HCT116 (cell line): ENCODE measurements at regions not wholly inside any gene's neighbourhood (a gene's known extent, or its start where the extent isn't known, plus 50 kb on each side); places are given as distances from the start of the nearest gene placed in this dataset.

ENCODE experiments used
- ATAC-seq: fragments of 200-7000 bp; cut with Tn5 transposase; 2 replicates; pipeline ENCODE4 v1.9.1; 2020; ENCODE audit warnings: mild to moderate bottlenecking, moderate library complexity
- BruUV-seq: library from RNA; stranded (reverse); fragments of 400-500 nt; replicated peaks from 2 replicates; lab custom pipeline; 2021; lab: Mats Ljungman, UMichigan
- CTCF ChIA-PET: fragments of 300-600 bp; sonication (Branson Sonifier 250); formaldehyde crosslinking; loops from one replicate; lab custom pipeline; 2021; ENCODE audit warnings: antibody characterized with exemption; lab: Charles Lee
- POLR2A ChIA-PET: fragments of 300-600, 350-600 bp; sonication (Branson Sonifier 250); formaldehyde crosslinking; loops from one replicate; lab custom pipeline; 2021; ENCODE audit warnings: antibody characterized with exemption; lab: Charles Lee
- RAD21 ChIA-PET, 2 experiments: fragments of 300-600 bp; sonication (Branson Sonifier 250); formaldehyde crosslinking; loops; one replicate each; lab custom pipeline; 2023; ENCODE audit warnings: low total read pairs in 2 of 2; ENCODE audit not compliant: uncharacterized antibody in 2 of 2, unreplicated experiment in 2 of 2, low non-redundant PET in 1 of 2; lab: Charles Lee
- DNase-seq: peaks from one replicate; pipeline ENCODE4 v3.0.0-alpha.2; 2010; ENCODE audit warnings: low read depth, low spot score
- H2AFZ ChIP-seq: fragments of 200-600 bp; shearing (Covaris generic), sonication (generic); 2 replicates; pipeline ENCODE4 v1.6.1; 2017; ENCODE audit warnings: low read depth, mixed run types, mixed read lengths, antibody characterized with exemption, low read length; ENCODE audit not compliant: poor library complexity, severe bottlenecking
- H3K27ac ChIP-seq: 2 replicates; pipeline ENCODE4 v1.5.1; 2012; ENCODE audit warnings: low read depth, low read length
- H3K27me3 ChIP-seq: fragments of 200-600 bp; sonication (generic); 2 replicates; pipeline ENCODE4 v1.6.1; 2016; ENCODE audit warnings: mixed run types, low read length, mixed read lengths; ENCODE audit not compliant: insufficient read depth
- H3K36me3 ChIP-seq, 2 experiments: fragments of 200-500 bp in 1 of 2; fragments of 200-600 bp in 1 of 2; sonication (Bioruptor generic) in 1 of 2; sonication (generic) in 1 of 2; 2 replicates each; pipeline versions ENCODE4 v1.5.1 to v1.6.1; 2014 to 2016; ENCODE audit warnings: low read length in 2 of 2, inconsistent platforms in 1 of 2, mixed read lengths in 1 of 2, mixed run types in 1 of 2; ENCODE audit not compliant: insufficient read depth in 2 of 2, control insufficient read depth in 1 of 2
- H3K4me1 ChIP-seq, 2 experiments: fragments of 200-600 bp in 1 of 2; sonication (generic) in 1 of 2; 2 replicates each; pipeline versions ENCODE4 v1.5.1 to v1.6.1; 2012 to 2017; ENCODE audit warnings: low read length in 2 of 2, inconsistent platforms in 1 of 2, mild to moderate bottlenecking in 1 of 2, mixed read lengths in 1 of 2, mixed run types in 1 of 2, moderate library complexity in 1 of 2; ENCODE audit not compliant: insufficient read depth in 2 of 2, control insufficient read depth in 1 of 2
- H3K4me2 ChIP-seq: fragments of 200-600 bp; sonication (generic); 2 replicates; pipeline ENCODE4 v1.6.1; 2017; ENCODE audit warnings: mixed run types, low read length, mixed read lengths
- H3K4me3 ChIP-seq, 2 experiments: fragments of 200-600 bp in 1 of 2; sonication (generic) in 1 of 2; replicated peaks in 1 of 2; 2 replicates each; pipeline ENCODE4 v1.5.1; 2011 to 2016; ENCODE audit warnings: low read length in 2 of 2, control low read depth in 1 of 2, low read depth in 1 of 2, mild to moderate bottlenecking in 1 of 2, mixed read lengths in 1 of 2, mixed run types in 1 of 2
- H3K79me2 ChIP-seq: fragments of 200-600 bp; sonication (generic); 2 replicates; pipeline ENCODE4 v1.6.1; 2017; ENCODE audit warnings: mild to moderate bottlenecking, mixed run types, low read length, moderate library complexity, mixed read lengths; ENCODE audit not compliant: insufficient read depth
- H3K9ac ChIP-seq: fragments of 200-600 bp; sonication (generic); 2 replicates; pipeline ENCODE4 v1.6.1; 2016; ENCODE audit warnings: low read length, mixed read lengths
- H3K9me2 ChIP-seq: fragments of 200-600 bp; sonication (generic), shearing (Covaris generic); 2 replicates; pipeline ENCODE4 v1.6.1; 2017; ENCODE audit warnings: mixed run types, mild to moderate bottlenecking, moderate library complexity; ENCODE audit not compliant: insufficient read depth
- H3K9me3 ChIP-seq, 2 experiments: fragments of 200-500 bp in 1 of 2; fragments of 200-600 bp in 1 of 2; sonication (Bioruptor generic) in 1 of 2; sonication (generic) in 1 of 2; 2 replicates each; pipeline ENCODE4 v1.6.1; 2014 to 2017; ENCODE audit warnings: low read length in 2 of 2, mixed read lengths in 2 of 2, inconsistent platforms in 1 of 2, low read depth in 1 of 2, mild to moderate bottlenecking in 1 of 2, mixed run types in 1 of 2, moderate library complexity in 1 of 2; ENCODE audit not compliant: control insufficient read depth in 1 of 2, insufficient read depth in 1 of 2
- H4K20me1 ChIP-seq: fragments of 200-600 bp; sonication (generic), shearing (Covaris generic); 2 replicates; pipeline ENCODE4 v1.6.1; 2017; ENCODE audit warnings: mixed run types, mild to moderate bottlenecking, moderate library complexity; ENCODE audit not compliant: insufficient read depth
- CBX3 ChIP-seq: IDR thresholded peaks from 2 replicates; pipeline ENCODE4 v1.6.1; 2012; ENCODE audit warnings: low read depth
- CEBPB ChIP-seq: IDR thresholded peaks from 2 replicates; pipeline ENCODE4 v1.6.1; 2012; ENCODE audit warnings: low read depth
- CTCF ChIP-seq, 3 experiments: fragments of 200-600 bp in 1 of 3; sonication (generic) in 1 of 3; IDR thresholded peaks in 2 of 3; conservative IDR thresholded peaks in 1 of 3; 2 replicates each; pipeline ENCODE4 v1.5.1; 2012 to 2017; ENCODE audit warnings: low read depth in 2 of 3, low read length in 2 of 3, antibody characterized with exemption in 1 of 3, borderline replicate concordance in 1 of 3, control low read depth in 1 of 3, mild to moderate bottlenecking in 1 of 3, mixed read lengths in 1 of 3, mixed run types in 1 of 3, moderate library complexity in 1 of 3; ENCODE audit not compliant: insufficient read depth in 1 of 3
- FOSL1 ChIP-seq: IDR thresholded peaks from 2 replicates; pipeline ENCODE4 v1.6.1; 2012; ENCODE audit warnings: low read depth
- MAX ChIP-seq: IDR thresholded peaks from 2 replicates; pipeline ENCODE4 v1.6.1; 2012
- POLR2A ChIP-seq: IDR thresholded peaks from 2 replicates; pipeline ENCODE4 v1.7.0; 2011; ENCODE audit warnings: borderline replicate concordance; ENCODE audit not compliant: insufficient read depth, insufficient read length; ENCODE audit errors: extremely low read depth
- SRF ChIP-seq: IDR thresholded peaks from 2 replicates; pipeline ENCODE4 v1.6.1; 2012; ENCODE audit warnings: low read depth
- YY1 ChIP-seq: IDR thresholded peaks from 2 replicates; pipeline ENCODE4 v1.6.1; 2011; ENCODE audit warnings: low read length, low read depth, moderate library complexity, mild to moderate bottlenecking; ENCODE audit not compliant: insufficient replicate concordance; ENCODE audit errors: extremely low read depth
- ZNF274 ChIP-seq: fragments of 200-500 bp; sonication (Bioruptor generic); IDR thresholded peaks from 2 replicates; pipeline ENCODE4 v1.6.1; 2014; ENCODE audit warnings: mild to moderate bottlenecking, low read depth, low read length, inconsistent platforms
- intact Hi-C: fragments of 100-400 bp; cut with micrococcal nuclease; formaldehyde crosslinking; loops from 2 replicates; pipeline ENCODE4 v1.10.0; 2022

DNA sequence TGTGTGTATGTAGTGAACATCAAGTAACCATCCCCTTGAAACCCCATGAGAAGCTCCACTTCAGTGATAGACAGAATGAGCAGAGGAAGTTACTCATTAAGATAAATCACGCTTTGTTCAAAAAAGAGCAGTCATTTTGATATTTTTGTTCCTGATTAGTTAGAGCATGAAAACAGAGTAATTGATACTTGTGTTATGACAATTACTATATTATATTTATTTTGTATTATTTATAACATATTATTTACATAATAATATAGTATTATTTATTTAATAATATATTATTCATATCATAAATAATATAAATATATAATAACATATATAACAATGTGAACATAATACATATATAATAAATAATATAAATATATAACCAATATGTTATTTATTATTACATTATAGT lies 580.9 kb downstream of the SOX5 start (continued):
- TF ChIP-seq CTCF (IDR thresholded peaks at IDR 0.05 in 2 of 3, conservative IDR thresholded peaks at IDR 0.05 in 1 of 3; ENCODE audit: borderline replicate concordance in 1 of 3, insufficient read depth in 1 of 3, low read depth in 2 of 3, low read length in 2 of 3): no peak
- no peak for TF ChIP-seq MAX

- intact Hi-C loops: no loop called here
- TF ChIP-seq ZNF274: no peak
- no peak for TF ChIP-seq SRF
- TF ChIP-seq CTCF (IDR thresholded peaks at IDR 0.05 in 2 of 3, conservative IDR thresholded peaks at IDR 0.05 in 1 of 3; ENCODE audit: borderline replicate concordance in 1 of 3, insufficient read depth in 1 of 3, low read depth in 2 of 3, low read length in 2 of 3): no peak
- TF ChIP-seq POLR2A: no peak
- no peak for TF ChIP-seq YY1
- no peak for TF ChIP-seq FOSL1
- no peak for TF ChIP-seq CBX3
- no peak for TF ChIP-seq CEBPB
- H3K27me3 ChIP-seq: no peaks in the 10 kb centered on the region
- ATAC-seq (no peak), DNase-seq (no peak)
- peaks cover 9 to 24% of the 10 kb centered on the region in 2 experiments; a peak in 3 of 4 replicates for H3K9me3 ChIP-seq
- CTCF ChIA-PET: no interaction called here
- H4K20me1 ChIP-seq: no peaks in the 10 kb centered on the region
- no peak overlapping the region for H3K4me2 ChIP-seq
- POLR2A ChIA-PET: no interaction called here
- no peaks in the 10 kb centered on the region for H3K4me1 ChIP-seq
- H3K36me3 ChIP-seq: no peaks in the 10 kb centered on the region
- H3K4me3 ChIP-seq: no peak overlapping the region
- BruUV-seq: no TSS peak
- H3K9ac ChIP-seq: no peak overlapping the region
- RAD21 ChIA-PET: no interaction called here
- H3K79me2 ChIP-seq: no peaks in the 10 kb centered on the region
- H3K9me2 ChIP-seq: no peaks in the 10 kb centered on the region
- no peak overlapping the region for H3K27ac ChIP-seq
- H2AFZ ChIP-seq: no peak overlapping the region
Measured at GRCh38 chr12:23375621-23376020, 573.8 kb downstream of the SOX5 start.
